H1 (cell line): ENCODE measurements at regions not wholly inside any gene's neighbourhood (a gene's known extent, or its start where the extent isn't known, plus 50 kb on each side); places are given as distances from the start of the nearest gene placed in this dataset.

Experiments used
- CTCF ChIA-PET: fragments of 300-600 bp; sonication (Branson Sonifier 250); formaldehyde crosslinking; loops from one replicate; lab custom pipeline; 2021; ENCODE audit not compliant: partially characterized antibody; lab: Charles Lee
- POLR2A ChIA-PET: fragments of 300-600 bp; sonication (Branson Sonifier 250); formaldehyde crosslinking; loops from one replicate; lab custom pipeline; 2021; ENCODE audit warnings: inconsistent platforms; ENCODE audit not compliant: partially characterized antibody; lab: Charles Lee
- DNase-seq, 2 experiments: peaks; one replicate each; pipeline versions ENCODE4 v3.0.0 to v3.0.0-alpha.2; 2010 to 2022; ENCODE audit warnings: low spot score in 2 of 2, low read depth in 1 of 2, mixed read lengths in 1 of 2
- FAIRE-seq: peaks from 2 replicates; lab custom pipeline; 2011; peaks lifted over from hg19 to GRCh38; lab: Jason Lieb, UNC
- H2AFZ ChIP-seq: 2 replicates; pipeline ENCODE4 v1.8.1; 2012; ENCODE audit warnings: low read length, inconsistent platforms
- H2AK5ac ChIP-seq: 2 replicates; pipeline ENCODE4 v1.6.1; 2013; ENCODE audit warnings: low read depth, low read length
- H2BK120ac ChIP-seq: replicated peaks from 2 replicates; pipeline ENCODE3; 2013; ENCODE audit warnings: low read depth, low read length, inconsistent platforms
- H2BK12ac ChIP-seq: 2 replicates; pipeline ENCODE4 v1.6.1; 2013; ENCODE audit warnings: low read depth, low read length
- H2BK15ac ChIP-seq: 2 replicates; pipeline ENCODE4 v1.6.1; 2013; ENCODE audit warnings: low read length
- H2BK20ac ChIP-seq: 2 replicates; pipeline ENCODE4 v1.6.1; 2013; ENCODE audit warnings: low read length
- H2BK5ac ChIP-seq: 2 replicates; pipeline ENCODE4 v1.6.1; 2013; ENCODE audit warnings: low read depth, low read length
- H3K14ac ChIP-seq: 2 replicates; pipeline ENCODE4 v1.6.1; 2013; ENCODE audit warnings: inconsistent platforms; ENCODE audit not compliant: insufficient read length
- H3K18ac ChIP-seq: 2 replicates; pipeline ENCODE4 v1.6.1; 2013; ENCODE audit warnings: low read length; ENCODE audit errors: extremely low read depth
- H3K23ac ChIP-seq: 2 replicates; pipeline ENCODE4 v1.6.1; 2013; ENCODE audit warnings: inconsistent platforms; ENCODE audit not compliant: insufficient read length
- H3K23me2 ChIP-seq: 2 replicates; pipeline ENCODE4 v1.6.1; 2013; ENCODE audit warnings: low read depth, low read length
- H3K27ac ChIP-seq: 2 replicates; pipeline ENCODE4 v1.6.1; 2011; ENCODE audit warnings: low read depth, low read length, inconsistent platforms
- H3K27me3 ChIP-seq, 4 experiments: replicated peaks in 1 of 4; 1 replicate in 1 of 4; 2 replicates in 3 of 4; pipeline versions ENCODE4 v1.6.1 to v1.8.1; 2011 to 2013; ENCODE audit warnings: low read length in 3 of 4, mild to moderate bottlenecking in 3 of 4, inconsistent platforms in 2 of 4, mixed read lengths in 2 of 4, moderate library complexity in 1 of 4; ENCODE audit not compliant: control insufficient read depth in 3 of 4, insufficient read depth in 3 of 4; ENCODE audit errors: extremely low read depth in 1 of 4
- H3K36me3 ChIP-seq, 4 experiments: 2 replicates each; pipeline versions ENCODE4 v1.6.1 to v1.8.1; 2011 to 2013; ENCODE audit warnings: mild to moderate bottlenecking in 4 of 4, low read length in 3 of 4, moderate library complexity in 2 of 4, control low read depth in 1 of 4, inconsistent platforms in 1 of 4; ENCODE audit not compliant: insufficient read depth in 4 of 4, control insufficient read depth in 2 of 4
- H3K4ac ChIP-seq: replicated peaks from 2 replicates; pipeline ENCODE3; 2013; ENCODE audit warnings: low read length, low read depth, mixed read lengths, inconsistent platforms; ENCODE audit not compliant: insufficient read length
- H3K4me1 ChIP-seq, 4 experiments: replicated peaks in 1 of 4; 1 replicate in 1 of 4; 2 replicates in 3 of 4; pipeline versions ENCODE4 v1.6.1 to v1.8.1; 2011 to 2013; ENCODE audit warnings: low read length in 3 of 4, inconsistent platforms in 2 of 4, mixed read lengths in 1 of 4; ENCODE audit not compliant: insufficient read depth in 4 of 4, control insufficient read depth in 3 of 4
- H3K4me2 ChIP-seq, 2 experiments: 2 replicates each; pipeline versions ENCODE4 v1.6.1 to v1.8.1; 2011 to 2013; ENCODE audit warnings: low read depth in 2 of 2, low read length in 2 of 2, control low read depth in 1 of 2, inconsistent platforms in 1 of 2, mild to moderate bottlenecking in 1 of 2; ENCODE audit not compliant: insufficient read depth in 1 of 2
- H3K4me3 ChIP-seq, 4 experiments: fragments of 200-600, 300-600 bp in 1 of 4; sonication (generic), shearing (Covaris generic), sonication (Bioruptor Twin) in 1 of 4; 2 replicates each; pipeline versions ENCODE4 v1.5.1 to v1.8.1; 2011 to 2016; ENCODE audit warnings: low read length in 4 of 4, low read depth in 3 of 4, control low read depth in 2 of 4, inconsistent platforms in 2 of 4, mild to moderate bottlenecking in 2 of 4, mixed read lengths in 1 of 4, moderate library complexity in 1 of 4; ENCODE audit not compliant: insufficient read depth in 2 of 4; ENCODE audit errors: extremely low read depth in 1 of 4
- H3K56ac ChIP-seq: replicated peaks from 2 replicates; pipeline ENCODE3; 2013; ENCODE audit warnings: low read depth, mild to moderate bottlenecking, mixed read lengths, low read length, inconsistent platforms; ENCODE audit not compliant: insufficient read length
- H3K79me1 ChIP-seq: 2 replicates; pipeline ENCODE4 v1.6.1; 2013; ENCODE audit warnings: low read depth, low read length, control low read depth
- H3K79me2 ChIP-seq, 2 experiments: 2 replicates each; pipeline versions ENCODE4 v1.6.1 to v1.8.1; 2012 to 2013; ENCODE audit warnings: low read length in 2 of 2, mild to moderate bottlenecking in 2 of 2, inconsistent platforms in 1 of 2; ENCODE audit not compliant: insufficient read depth in 2 of 2, control insufficient read depth in 1 of 2
- H3K9ac ChIP-seq, 4 experiments: replicated peaks in 1 of 4; 1 replicate in 1 of 4; 2 replicates in 3 of 4; pipeline versions ENCODE4 v1.6.1 to v1.8.1; 2011 to 2013; ENCODE audit warnings: low read depth in 3 of 4, low read length in 3 of 4, control low read depth in 2 of 4, mild to moderate bottlenecking in 2 of 4, moderate library complexity in 2 of 4, inconsistent platforms in 1 of 4; ENCODE audit errors: extremely low read depth in 1 of 4
- H3K9me3 ChIP-seq, 2 experiments: 2 replicates each; pipeline versions ENCODE4 v1.6.1 to v1.8.1; 2012 to 2013; ENCODE audit warnings: mild to moderate bottlenecking in 2 of 2, moderate library complexity in 2 of 2, control low read depth in 1 of 2, inconsistent platforms in 1 of 2, low read depth in 1 of 2, low read length in 1 of 2, mixed read lengths in 1 of 2; ENCODE audit not compliant: insufficient read depth in 2 of 2
- H4K20me1 ChIP-seq, 2 experiments: replicated peaks in 1 of 2; 2 replicates each; pipeline versions ENCODE3 to v1.8.1; 2011 to 2013; ENCODE audit warnings: inconsistent platforms in 2 of 2, low read length in 2 of 2, mild to moderate bottlenecking in 1 of 2; ENCODE audit not compliant: insufficient read depth in 2 of 2, control insufficient read depth in 1 of 2
- H4K5ac ChIP-seq: 2 replicates; pipeline ENCODE4 v1.6.1; 2013; ENCODE audit warnings: low read length, low read depth, mixed read lengths, inconsistent platforms; ENCODE audit not compliant: insufficient read length
- H4K8ac ChIP-seq: 2 replicates; pipeline ENCODE4 v1.8.0; 2013; ENCODE audit warnings: mild to moderate bottlenecking, moderate library complexity, low read length, inconsistent platforms; ENCODE audit not compliant: insufficient read depth; ENCODE audit errors: extremely low read depth
- H4K91ac ChIP-seq: replicated peaks from 2 replicates; pipeline ENCODE3; 2013; ENCODE audit warnings: low read length, mixed read lengths, inconsistent platforms; ENCODE audit not compliant: insufficient read length
- CHD1 ChIP-seq: IDR thresholded peaks from 2 replicates; pipeline ENCODE4 v1.6.1; 2012; ENCODE audit warnings: low read depth, low read length, improper control_type of control experiment
- GABPA ChIP-seq: IDR thresholded peaks from 2 replicates; pipeline ENCODE4 v1.6.1; 2011; ENCODE audit warnings: mild to moderate bottlenecking, low read length, moderate library complexity, borderline replicate concordance; ENCODE audit not compliant: insufficient read depth
- TEAD4 ChIP-seq: IDR thresholded peaks from 2 replicates; pipeline ENCODE4 v1.6.1; 2012; ENCODE audit warnings: low read depth, low read length, inconsistent platforms, mixed read lengths
- WGBS, 2 experiments: shearing (Covaris generic) in 1 of 2; methylation state at CpG; one replicate each; pipeline versions ENCODE4 v1.1.6 to v1.1.7; 2013 to 2015; ENCODE audit warnings: low lambda C conversion rate in 2 of 2, mixed read lengths in 2 of 2, inconsistent platforms in 1 of 2, low coverage in 1 of 2, missing lambda C conversion rate in 1 of 2; ENCODE audit not compliant: insufficient replicate concordance in 2 of 2, insufficient coverage in 1 of 2, insufficient read length in 1 of 2; ENCODE audit errors: extremely low coverage in 1 of 2, missing lambda C conversion rate in 1 of 2; 5-methylcytosine and 5-hydroxymethylcytosine counted together

- Histone ChIP-seq H2AFZ (no peak overlapping the region), H3K18ac (no peak overlapping the region), H4K91ac (no peak overlapping the region), H2BK5ac (no peak overlapping the region), H3K9me3 (no peaks in the 10 kb centered on the region), H3K23me2 (no peaks in the 10 kb centered on the region), H4K8ac (no peak overlapping the region), H2BK120ac (no peak overlapping the region), H3K4me1 (peaks cover 0 to 4% (median 0%) of the 10 kb centered on the region in 4 experiments; a peak in 2 of 7 replicates), H3K9ac (no peak overlapping the region), H2AK5ac (no peak overlapping the region), H4K5ac (no peak overlapping the region), H3K79me1 (no peaks in the 10 kb centered on the region), H3K4me3 (no peak overlapping the region), H3K27ac (no peak overlapping the region), H3K36me3 (no peaks in the 10 kb centered on the region), H2BK12ac (no peak overlapping the region), H3K56ac (no peak overlapping the region), H2BK15ac (0 out of 2 replicates have a peak overlapping the region, but pooled peaks have one; percentile 12), H3K23ac (no peak overlapping the region), H3K4me2 (no peak overlapping the region), H3K4ac (no peak overlapping the region), H3K27me3 (no peaks in the 10 kb centered on the region), H2BK20ac (no peak overlapping the region), H3K14ac (no peak overlapping the region), H3K79me2 (no peaks in the 10 kb centered on the region), H4K20me1 (no peaks in the 10 kb centered on the region)
- WGBS, 2 experiments, result 75% methylated on average over 1 of the region's 1 CpG; no CpG with 5 or more reads in 1 of the 2 experiments
- ChIA-PET CTCF (interaction anchor here (1.0 to 1.2 kb wide), 2 partner anchors 189 to 683 kb away, joined by 3 to 6 read pairs; no protein-coding TSS in a partner anchor), POLR2A (no interaction called here)
- DNase-seq (no peak), FAIRE-seq (no peak)
- no peak for TF ChIP-seq GABPA
- no peak for TF ChIP-seq TEAD4
- TF ChIP-seq CHD1, result no peak
Observed at GRCh38 chr4:138492176-138492575, 250.0 kb upstream of the SLC7A11 start.
